Loucy (cell line): ENCODE measurements at regions not wholly inside any gene's neighbourhood (a gene's known extent, or its start where the extent isn't known, plus 50 kb on each side); places are given as distances from the start of the nearest gene placed in this dataset.

Experiments used
- H2AFZ ChIP-seq: fragments of 200-600 bp; sonication (generic); 2 replicates; pipeline ENCODE4 v1.6.0; 2016; ENCODE audit warnings: antibody characterized with exemption, mild to moderate bottlenecking, low read length, moderate library complexity
- H3F3A ChIP-seq: fragments of 200-600 bp; 2 replicates; pipeline ENCODE4 v1.6.0; 2016; ENCODE audit warnings: antibody characterized with exemption, low read depth, mild to moderate bottlenecking
- H3K27me3 ChIP-seq: fragments of 200-600 bp; sonication (generic); 2 replicates; pipeline ENCODE4 v1.6.1; 2014; ENCODE audit warnings: low read length, mild to moderate bottlenecking; ENCODE audit not compliant: insufficient read depth, poor library complexity, severe bottlenecking
- H3K36me3 ChIP-seq: fragments of 200-600 bp; sonication (generic); 2 replicates; pipeline ENCODE4 v1.6.1; 2016; ENCODE audit warnings: low read length; ENCODE audit not compliant: insufficient read depth
- H3K4me1 ChIP-seq: fragments of 200-600 bp; sonication (generic); 2 replicates; pipeline ENCODE4 v1.5.1; 2014; ENCODE audit warnings: low read length, mild to moderate bottlenecking; ENCODE audit not compliant: insufficient read depth, poor library complexity, severe bottlenecking
- H3K4me2 ChIP-seq: fragments of 200-600 bp; sonication (generic); 2 replicates; pipeline ENCODE4 v1.6.0; 2014; ENCODE audit warnings: antibody characterized with exemption, low read length, low read depth, mild to moderate bottlenecking; ENCODE audit not compliant: poor library complexity, severe bottlenecking
- H3K4me3 ChIP-seq: fragments of 200-600 bp; sonication (generic); 2 replicates; pipeline ENCODE4 v1.5.1; 2014; ENCODE audit warnings: low read length, mild to moderate bottlenecking, mixed read lengths; ENCODE audit not compliant: poor library complexity, severe bottlenecking
- H3K79me2 ChIP-seq: fragments of 200-600 bp; sonication (generic); 2 replicates; pipeline ENCODE4 v1.6.1; 2014; ENCODE audit warnings: low read length; ENCODE audit not compliant: insufficient read depth
- H3K9ac ChIP-seq: fragments of 200-600 bp; sonication (generic); 2 replicates; pipeline ENCODE4 v1.6.0; 2014; ENCODE audit warnings: mild to moderate bottlenecking, low read depth, low read length, moderate library complexity; ENCODE audit not compliant: poor library complexity, severe bottlenecking
- H3K9me2 ChIP-seq: fragments of 200-600 bp; sonication (generic); replicated peaks from 2 replicates; pipeline ENCODE4 v1.6.1; 2016; ENCODE audit warnings: low read depth, low read length, mixed read lengths
- H3K9me3 ChIP-seq: fragments of 200-600 bp; sonication (generic); 2 replicates; pipeline ENCODE4 v1.6.1; 2014; ENCODE audit warnings: mild to moderate bottlenecking, antibody characterized with exemption, low read length, low read depth; ENCODE audit not compliant: insufficient read depth
- H4K20me1 ChIP-seq: fragments of 200-600 bp; sonication (generic); 2 replicates; pipeline ENCODE4 v1.6.0; 2014; ENCODE audit warnings: antibody characterized with exemption, low read length, mild to moderate bottlenecking; ENCODE audit not compliant: insufficient read depth, poor library complexity, severe bottlenecking
- CTCF ChIP-seq: fragments of 200-600 bp; sonication (generic); conservative IDR thresholded peaks from 2 replicates; pipeline ENCODE4 v1.5.1; 2014; ENCODE audit warnings: mild to moderate bottlenecking, antibody characterized with exemption, low read length
- EZH2phosphoT487 ChIP-seq: fragments of 200-600 bp; IDR thresholded peaks from 2 replicates; pipeline ENCODE4 v1.6.1; 2018; ENCODE audit warnings: antibody characterized with exemption, mild to moderate bottlenecking, moderate library complexity, borderline replicate concordance

- Histone ChIP-seq H3K9me3 (no peaks in the 10 kb centered on the region), H3K9me2 (no peaks in the 10 kb centered on the region), H3K4me3 (no peak overlapping the region), H4K20me1 (no peaks in the 10 kb centered on the region), H3F3A (no peaks in the 10 kb centered on the region), H3K4me2 (no peak overlapping the region), H3K27me3 (no peaks in the 10 kb centered on the region), H3K4me1 (no peaks in the 10 kb centered on the region), H3K79me2 (no peaks in the 10 kb centered on the region), H2AFZ (no peak overlapping the region), H3K36me3 (no peaks in the 10 kb centered on the region), H3K9ac (no peak overlapping the region)
- TF ChIP-seq EZH2phosphoT487 = no peak
- no peak for TF ChIP-seq CTCF
Measured at GRCh38 chr6:66849843-66850242, 1142.8 kb upstream of the EYS start.

GRCh38 chr6:66848244-66848953, 1141.4 kb upstream of the EYS start:
- TF ChIP-seq CTCF = no peak
- TF ChIP-seq EZH2phosphoT487 = no peak
- H3K9ac ChIP-seq = no peak overlapping the region
- no peaks in the 10 kb centered on the region for H3K4me1 ChIP-seq
- H3K4me3 ChIP-seq = no peak overlapping the region
- no peaks in the 10 kb centered on the region for H3K27me3 ChIP-seq
- no peaks in the 10 kb centered on the region for H4K20me1 ChIP-seq
- no peak overlapping the region for H3K4me2 ChIP-seq
- no peaks in the 10 kb centered on the region for H3F3A ChIP-seq
- H2AFZ ChIP-seq = no peak overlapping the region
- H3K9me3 ChIP-seq = no peaks in the 10 kb centered on the region
- H3K36me3 ChIP-seq = no peaks in the 10 kb centered on the region
- no peaks in the 10 kb centered on the region for H3K79me2 ChIP-seq
- no peaks in the 10 kb centered on the region for H3K9me2 ChIP-seq

GRCh38 chr6:66838764-66839163, 1131.7 kb upstream of the EYS start:
- no peak overlapping the region for H3K9ac ChIP-seq
- H3K36me3 ChIP-seq = no peaks in the 10 kb centered on the region
- H4K20me1 ChIP-seq = no peaks in the 10 kb centered on the region
- H3K4me1 ChIP-seq = no peaks in the 10 kb centered on the region
- no peak for TF ChIP-seq EZH2phosphoT487
- no peak for TF ChIP-seq CTCF
- H3K9me3 ChIP-seq = no peaks in the 10 kb centered on the region
- H3K27me3 ChIP-seq = no peaks in the 10 kb centered on the region
- no peaks in the 10 kb centered on the region for H3F3A ChIP-seq
- no peak overlapping the region for H3K4me2 ChIP-seq
- no peak overlapping the region for H3K4me3 ChIP-seq
- H3K79me2 ChIP-seq = no peaks in the 10 kb centered on the region
- H2AFZ ChIP-seq = no peak overlapping the region
- H3K9me2 ChIP-seq = no peaks in the 10 kb centered on the region
